Peyer's patch (tissue), 4 donors: ENCODE measurements at regions not wholly inside any gene's neighbourhood (a gene's known extent, or its start where the extent isn't known, plus 50 kb on each side); places are given as distances from the start of the nearest gene placed in this dataset.

Source experiments
- DNase-seq, 3 donors: peaks; one replicate each; pipeline ENCODE4 v3.0.0-alpha.2; 2017 to 2019
- H3K27ac ChIP-seq, 4 donors: fragments of 200-600 bp; sonication (generic); one replicate each; pipeline ENCODE4 v1.5.1; 2016 to 2019
- H3K27me3 ChIP-seq, 2 donors: fragments of 200-600 bp; sonication (generic); one replicate each; pipeline ENCODE4 v1.5.1; 2019
- H3K36me3 ChIP-seq, 3 donors: fragments of 200-600 bp; sonication (generic); one replicate each; pipeline ENCODE4 v1.5.1; 2016 to 2019
- H3K4me1 ChIP-seq, 4 donors: fragments of 200-600 bp; sonication (generic); one replicate each; pipeline ENCODE4 v1.5.1; 2016 to 2019
- H3K4me3 ChIP-seq, 4 donors: fragments of 200-600 bp; sonication (generic); 1 replicate in 3 of 4; 2 replicates in 1 of 4; pipeline ENCODE4 v1.5.1; 2016 to 2019; ENCODE audit warnings: mild to moderate bottlenecking in 1 of 4
- H3K9me3 ChIP-seq, 4 donors: fragments of 200-600 bp; sonication (generic); one replicate each; pipeline ENCODE4 v1.5.1; 2016 to 2019; ENCODE audit warnings: mild to moderate bottlenecking in 1 of 4
- CTCF ChIP-seq, 6 experiments: fragments of 450-650 bp in 4 of 6; fragments of 200-600 bp in 2 of 6; sonication (generic) in 1 of 6; IDR thresholded peaks; one replicate each; pipeline ENCODE4 v1.5.1; 2017 to 2019; ENCODE audit warnings: antibody characterized with exemption in 6 of 6, mild to moderate bottlenecking in 3 of 6, moderate library complexity in 1 of 6
- POLR2A ChIP-seq, 2 donors: fragments of 450-650 bp; IDR thresholded peaks; one replicate each; pipeline ENCODE4 v1.5.1; 2017; ENCODE audit warnings: antibody characterized with exemption in 2 of 2, mild to moderate bottlenecking in 2 of 2, moderate library complexity in 2 of 2

GRCh38 chr13:70792121-70792520 is 683.9 kb upstream of the KLHL1 start:
- TF ChIP-seq CTCF (IDR thresholded peaks at IDR 0.05) (no peak), POLR2A (IDR thresholded peaks at IDR 0.05) (no peak)
- H3K4me1 ChIP-seq, result no peaks in the 10 kb centered on the region

GRCh38 chr13:70789751-70790150 is 681.5 kb upstream of the KLHL1 start:
- no peaks in the 10 kb centered on the region for H3K4me1 ChIP-seq
- H3K4me3 ChIP-seq, result no peak overlapping the region
- H3K36me3 ChIP-seq, result no peaks in the 10 kb centered on the region
- H3K27me3 ChIP-seq, result no peaks in the 10 kb centered on the region
- no peak for TF ChIP-seq CTCF (IDR thresholded peaks at IDR 0.05)
- TF ChIP-seq POLR2A (IDR thresholded peaks at IDR 0.05), result no peak
- H3K9me3 ChIP-seq, result no peaks in the 10 kb centered on the region
- no peak for DNase-seq
- H3K27ac ChIP-seq, result no peak overlapping the region

More at GRCh38 chr13:70792121-70792520, 683.9 kb upstream of the KLHL1 start:
- Histone ChIP-seq H3K9me3 (no peaks in the 10 kb centered on the region), H3K4me3 (no peak overlapping the region), H3K36me3 (no peaks in the 10 kb centered on the region), H3K27me3 (no peaks in the 10 kb centered on the region), H3K27ac (no peak overlapping the region)
- DNase-seq, result no peak

- no peak for TF ChIP-seq POLR2A (IDR thresholded peaks at IDR 0.05)
- no peak for TF ChIP-seq CTCF (IDR thresholded peaks at IDR 0.05)
- H3K27me3 ChIP-seq, result no peaks in the 10 kb centered on the region
- no peaks in the 10 kb centered on the region for H3K36me3 ChIP-seq
- no peak overlapping the region for H3K4me3 ChIP-seq
- no peaks in the 10 kb centered on the region for H3K4me1 ChIP-seq
- no peak for DNase-seq
- H3K27ac ChIP-seq, result no peak overlapping the region
- H3K9me3 ChIP-seq, result no peaks in the 10 kb centered on the region
Measured at GRCh38 chr13:70788074-70788473, 679.8 kb upstream of the KLHL1 start.

GRCh38 chr13:70784207-70784989 is 676.1 kb upstream of the KLHL1 start:
- no peaks in the 10 kb centered on the region for H3K9me3 ChIP-seq
- H3K36me3 ChIP-seq, result no peaks in the 10 kb centered on the region
- DNase-seq, result no peak
- no peak overlapping the region for H3K4me3 ChIP-seq
- no peak overlapping the region for H3K27ac ChIP-seq
- H3K27me3 ChIP-seq, result no peaks in the 10 kb centered on the region
- TF ChIP-seq CTCF (IDR thresholded peaks at IDR 0.05), result no peak
- no peak for TF ChIP-seq POLR2A (IDR thresholded peaks at IDR 0.05)
- no peaks in the 10 kb centered on the region for H3K4me1 ChIP-seq

GRCh38 chr13:70769817-70770216 is 661.6 kb upstream of the KLHL1 start:
- TF ChIP-seq POLR2A (IDR thresholded peaks at IDR 0.05) (no peak), CTCF (IDR thresholded peaks at IDR 0.05) (no peak)
- H3K4me3 ChIP-seq, result no peak overlapping the region
- no peak for DNase-seq
- H3K4me1 ChIP-seq, result no peaks in the 10 kb centered on the region
- H3K27ac ChIP-seq, result no peak overlapping the region
- no peaks in the 10 kb centered on the region for H3K9me3 ChIP-seq
- H3K36me3 ChIP-seq, result no peaks in the 10 kb centered on the region
- H3K27me3 ChIP-seq, result no peaks in the 10 kb centered on the region
